Fibroblast of pulmonary artery (primary cell): ENCODE measurements at regions not wholly inside any gene's neighbourhood (a gene's known extent, or its start where the extent isn't known, plus 50 kb on each side); places are given as distances from the start of the nearest gene placed in this dataset.

Experiments used
- DNase-seq: peaks from one replicate; pipeline ENCODE4 v3.0.0-alpha.2; 2010; ENCODE audit warnings: low read depth
- H3K4me3 ChIP-seq: replicated peaks from 2 replicates; pipeline ENCODE4 v1.5.1; 2011; ENCODE audit warnings: low read depth, mild to moderate bottlenecking, control low read depth, low read length, moderate library complexity
- CTCF ChIP-seq: IDR thresholded peaks from 2 replicates; pipeline ENCODE4 v1.5.1; 2011; ENCODE audit warnings: mild to moderate bottlenecking, control low read depth, low read length, inconsistent platforms; ENCODE audit errors: missing control alignments

DNA sequence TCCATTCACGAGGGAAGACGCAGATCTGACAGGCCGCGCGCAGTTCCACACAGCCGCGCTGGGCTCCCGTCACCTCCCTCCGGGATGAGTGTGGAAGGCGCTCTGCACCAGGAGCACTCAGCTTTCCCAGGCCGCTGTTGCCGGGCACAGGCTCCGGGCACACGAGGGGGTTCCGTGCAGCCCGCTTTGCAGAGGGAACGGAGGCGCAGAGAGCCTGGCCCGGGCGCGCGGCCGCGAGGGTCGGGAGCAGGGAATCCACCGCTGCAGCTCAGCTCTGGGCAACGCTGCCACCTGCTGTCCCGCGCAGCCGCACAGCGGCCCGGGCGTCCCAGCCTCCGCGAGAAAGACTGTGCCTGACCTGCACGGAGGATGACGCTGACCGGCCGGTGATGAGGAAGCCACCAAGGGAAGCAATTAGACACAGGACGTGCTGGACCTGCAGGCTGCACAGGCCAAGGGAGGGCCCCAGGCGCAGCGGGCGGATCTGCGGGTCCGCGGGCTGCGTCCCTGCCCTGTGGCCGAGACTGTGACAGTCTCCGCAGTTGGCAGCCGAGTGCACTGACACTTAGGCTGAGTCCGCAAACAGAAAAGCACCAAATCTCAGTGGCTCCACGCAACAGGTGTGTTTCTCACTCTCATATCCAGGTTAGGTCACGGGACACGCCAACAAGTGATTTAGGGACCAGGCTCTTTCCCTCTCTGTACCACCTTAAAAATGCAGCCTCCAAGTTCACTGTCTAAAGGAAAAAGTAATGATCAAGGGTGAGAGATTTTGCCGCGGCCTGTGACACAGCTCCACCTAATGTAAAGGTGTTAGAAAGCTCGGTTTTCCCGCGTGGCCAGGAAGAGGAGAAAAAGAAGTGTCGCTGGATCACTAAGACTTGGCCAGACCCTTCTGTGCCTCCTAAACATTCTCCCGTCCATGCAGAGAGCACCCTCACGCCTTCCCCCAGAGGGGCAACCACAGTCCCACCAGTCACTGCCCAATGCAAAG, 94.5 kb downstream of the SEC61G start:
- peak; percentile 1 for DNase-seq
- TF ChIP-seq CTCF: peak; percentile 2
- no peak overlapping the region for H3K4me3 ChIP-seq

GRCh38 chr7:54663603-54664234, 95.3 kb downstream of the SEC61G start:
- DNase-seq: no peak
- TF ChIP-seq CTCF: no peak
- H3K4me3 ChIP-seq: no peak overlapping the region

- no peak overlapping the region for H3K4me3 ChIP-seq
- no peak for TF ChIP-seq CTCF
- DNase-seq: no peak
Measured at GRCh38 chr7:54663186-54663585, 95.8 kb downstream of the SEC61G start.

DNA sequence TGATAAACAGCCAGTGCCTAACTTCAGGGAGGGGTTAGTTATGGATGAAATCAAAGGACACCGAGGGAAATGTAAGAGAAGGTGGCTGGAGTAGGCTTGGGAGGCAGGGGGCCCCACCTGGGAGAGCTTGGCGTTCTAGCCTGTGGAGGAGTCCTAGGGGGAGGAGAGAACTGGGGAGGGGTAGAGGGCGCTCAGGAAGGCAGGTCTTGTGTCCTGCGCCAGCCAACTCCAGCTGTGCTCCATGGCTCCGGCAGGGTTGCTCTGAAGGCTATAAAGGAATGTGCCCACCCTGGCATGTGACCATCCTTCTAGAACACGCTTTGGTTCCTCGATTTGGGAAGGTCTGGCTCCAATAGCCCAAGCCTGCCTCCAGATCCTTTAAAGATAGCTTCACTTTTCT, 96.3 kb downstream of the SEC61G start:
- TF ChIP-seq CTCF: no peak
- H3K4me3 ChIP-seq: no peak overlapping the region
- DNase-seq: no peak

GRCh38 chr7:54653905-54654304, 105.1 kb downstream of the SEC61G start:
- no peak for DNase-seq
- H3K4me3 ChIP-seq: no peak overlapping the region
- no peak for TF ChIP-seq CTCF

GRCh38 chr7:54643064-54643463, 100.9 kb downstream of the VSTM2A start:
- H3K4me3 ChIP-seq: no peak overlapping the region
- no peak for TF ChIP-seq CTCF
- DNase-seq: no peak
